Psoas muscle (tissue), 7 donors: ENCODE measurements at regions not wholly inside any gene's neighbourhood (a gene's known extent, or its start where the extent isn't known, plus 50 kb on each side); places are given as distances from the start of the nearest gene placed in this dataset.

Experiments used
- ATAC-seq, 4 donors: fragments of 200-7000 bp; cut with Tn5 transposase; one replicate each; pipeline ENCODE4 v1.9.1; 2020; ENCODE audit warnings: moderate library complexity in 3 of 4, mild to moderate bottlenecking in 2 of 4
- DNase-seq, 2 donors: peaks; one replicate each; pipeline ENCODE4 v3.0.0-alpha.2; 2020
- H3K27ac ChIP-seq: fragments of 200-600 bp; one replicate; pipeline ENCODE4 v1.8.0; 2022
- H3K27me3 ChIP-seq, 3 donors: fragments of 200-600 bp in 1 of 3; one replicate each; pipeline versions ENCODE4 v1.6.1 to v1.8.0; 2013 to 2022; ENCODE audit warnings: low read length in 2 of 3, mild to moderate bottlenecking in 2 of 3, moderate library complexity in 1 of 3; ENCODE audit not compliant: insufficient read depth in 3 of 3
- H3K36me3 ChIP-seq, 2 donors: fragments of 200-600 bp in 1 of 2; one replicate each; pipeline versions ENCODE4 v1.6.1 to v1.8.0; 2013 to 2022; ENCODE audit warnings: low read depth in 1 of 2, mild to moderate bottlenecking in 1 of 2, moderate library complexity in 1 of 2; ENCODE audit not compliant: insufficient read depth in 1 of 2
- H3K4me1 ChIP-seq: fragments of 200-600 bp; one replicate; pipeline ENCODE4 v1.8.0; 2022
- H3K4me3 ChIP-seq: fragments of 200-600 bp; one replicate; pipeline ENCODE4 v1.8.0; 2022; ENCODE audit warnings: mild to moderate bottlenecking
- H3K9me3 ChIP-seq: fragments of 200-600 bp; one replicate; pipeline ENCODE4 v1.8.0; 2022
- CTCF ChIP-seq: fragments of 200-600 bp; IDR thresholded peaks from one replicate; pipeline ENCODE4 v1.8.0; 2022; ENCODE audit warnings: antibody characterized with exemption
- WGBS, 3 donors: extraction: QIAGEN DNeasy Blood & Tissue Kit; methylation state at CpG; one replicate each; pipeline versions ENCODE4 v1.1.6 to v1.1.7; 2013; 5-methylcytosine and 5-hydroxymethylcytosine counted together
- intact Hi-C, 2 donors: fragments of 100-400 bp; cut with DNase I; formaldehyde crosslinking; loops; one replicate each; pipeline versions ENCODE4 v1.11.0 to v1.14.2; 2022
- donor health status: healthy with polysubstance abuse.
- donor health status: DM: no; HTN: no; CAD: no; lungs with moderate emphysema.
- donor health status: Bipolar disorder and iron deficiency.
- donor health status: healthy.
- donor health status: DM: yes; HTN: yes; CAD: no.
- donor health status: DM: no; HTN: no; CAD: no.
- donor health status: DM: yes; HTN: yes; CAD: no.

- H3K36me3 ChIP-seq = no peaks in the 10 kb centered on the region
- H3K9me3 ChIP-seq = no peaks in the 10 kb centered on the region
- no peak for TF ChIP-seq CTCF
- H3K27me3 ChIP-seq = no peaks in the 10 kb centered on the region
- no peaks in the 10 kb centered on the region for H3K4me1 ChIP-seq
- 30 to 62% (median 57%) methylated on average over 2 of the region's 2 CpGs for WGBS, 3 donors
- H3K4me3 ChIP-seq = no peak overlapping the region
- intact Hi-C loops = no loop called here
- DNase-seq (no peak), ATAC-seq (no peak)
- no peak overlapping the region for H3K27ac ChIP-seq
Measured at GRCh38 chr2:194271293-194271961, 1385.6 kb upstream of the SLC39A10 start.

GRCh38 chr2:194270648-194271047 lies 1386.4 kb upstream of the SLC39A10 start:
- intact Hi-C loops = no loop called here
- ATAC-seq = no peak

GRCh38 chr2:194264586-194264985 lies 1392.4 kb upstream of the SLC39A10 start:
- 88 to 95% (median 92%) methylated on average over 6 to 7 of the region's 7 CpGs for WGBS, 3 donors
- intact Hi-C loops = no loop called here
- no peaks in the 10 kb centered on the region for H3K36me3 ChIP-seq
- no peak overlapping the region for H3K4me3 ChIP-seq
- DNase-seq = no peak
- TF ChIP-seq CTCF = no peak
- no peaks in the 10 kb centered on the region for H3K27me3 ChIP-seq
- no peaks in the 10 kb centered on the region for H3K9me3 ChIP-seq
- H3K4me1 ChIP-seq = no peaks in the 10 kb centered on the region
- no peak overlapping the region for H3K27ac ChIP-seq
- ATAC-seq = no peak

More at GRCh38 chr2:194270648-194271047, 1386.4 kb upstream of the SLC39A10 start:
- Histone ChIP-seq H3K9me3 (no peaks in the 10 kb centered on the region), H3K27ac (no peak overlapping the region), H3K36me3 (no peaks in the 10 kb centered on the region), H3K4me3 (no peak overlapping the region), H3K4me1 (no peaks in the 10 kb centered on the region), H3K27me3 (no peaks in the 10 kb centered on the region)
- TF ChIP-seq CTCF = no peak
- DNase-seq = no peak

- Histone ChIP-seq H3K4me1 (no peaks in the 10 kb centered on the region), H3K27me3 (no peaks in the 10 kb centered on the region), H3K9me3 (no peaks in the 10 kb centered on the region), H3K36me3 (no peaks in the 10 kb centered on the region), H3K4me3 (no peak overlapping the region), H3K27ac (no peak overlapping the region)
- no peak for TF ChIP-seq CTCF
- ATAC-seq = no peak
- intact Hi-C loops = no loop called here
- 44 to 84% (median 74%) methylated on average over 1 of the region's 1 CpG for WGBS, 3 donors
- DNase-seq = no peak
Measured at GRCh38 chr2:194260185-194260584, 1396.8 kb upstream of the SLC39A10 start.

- ATAC-seq = no peak
- intact Hi-C loops = no loop called here
- DNase-seq = no peak
- Histone ChIP-seq H3K27ac (no peak overlapping the region), H3K4me1 (no peaks in the 10 kb centered on the region), H3K4me3 (no peak overlapping the region), H3K36me3 (no peaks in the 10 kb centered on the region), H3K9me3 (no peaks in the 10 kb centered on the region), H3K27me3 (no peaks in the 10 kb centered on the region)
- no peak for TF ChIP-seq CTCF
Measured at GRCh38 chr2:194257095-194257494, 1399.9 kb upstream of the SLC39A10 start.
